ENCODE measurements at regions not wholly inside any gene's neighbourhood (a gene's known extent, or its start where the extent isn't known, plus 50 kb on each side); places are given as distances from the start of the nearest gene placed in this dataset.

- no peak for TF ChIP-seq CTCF (IDR thresholded peaks at IDR 0.05; ENCODE audit: control extremely low read depth, extremely low read depth, low read depth, missing control alignments)
- ChIA-PET POLR2A (no interaction called here), CTCF (interaction anchor here (0.8 to 2.7 kb wide), 10 partner anchors 9 to 61 kb away, joined by 3 to 16 read pairs (median 6); no protein-coding TSS in a partner anchor)
- no peak for DNase-seq (ENCODE audit: extremely low spot score)
Measured at GRCh38 chr2:191627518-191627917, 50.4 kb upstream of the NABP1 start.
